ENCODE measurements at regions not wholly inside any gene's neighbourhood (a gene's known extent, or its start where the extent isn't known, plus 50 kb on each side); places are given as distances from the start of the nearest gene placed in this dataset.

- TF ChIP-seq, protein P1, sequence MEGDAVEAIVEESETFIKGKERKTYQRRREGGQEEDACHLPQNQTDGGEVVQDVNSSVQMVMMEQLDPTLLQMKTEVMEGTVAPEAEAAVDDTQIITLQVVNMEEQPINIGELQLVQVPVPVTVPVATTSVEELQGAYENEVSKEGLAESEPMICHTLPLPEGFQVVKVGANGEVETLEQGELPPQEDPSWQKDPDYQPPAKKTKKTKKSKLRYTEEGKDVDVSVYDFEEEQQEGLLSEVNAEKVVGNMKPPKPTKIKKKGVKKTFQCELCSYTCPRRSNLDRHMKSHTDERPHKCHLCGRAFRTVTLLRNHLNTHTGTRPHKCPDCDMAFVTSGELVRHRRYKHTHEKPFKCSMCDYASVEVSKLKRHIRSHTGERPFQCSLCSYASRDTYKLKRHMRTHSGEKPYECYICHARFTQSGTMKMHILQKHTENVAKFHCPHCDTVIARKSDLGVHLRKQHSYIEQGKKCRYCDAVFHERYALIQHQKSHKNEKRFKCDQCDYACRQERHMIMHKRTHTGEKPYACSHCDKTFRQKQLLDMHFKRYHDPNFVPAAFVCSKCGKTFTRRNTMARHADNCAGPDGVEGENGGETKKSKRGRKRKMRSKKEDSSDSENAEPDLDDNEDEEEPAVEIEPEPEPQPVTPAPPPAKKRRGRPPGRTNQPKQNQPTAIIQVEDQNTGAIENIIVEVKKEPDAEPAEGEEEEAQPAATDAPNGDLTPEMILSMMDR (IDR thresholded peaks at IDR 0.05): no peak
- no peak for TF ChIP-seq POLR2A (IDR thresholded peaks at IDR 0.05)
These were observed 104.3 kb upstream of the MRPS22 start for GRCh38 chr3:139239550-139239949.

All from esophagus squamous epithelium (tissue), 4 donors.